ENCODE measurements at regions not wholly inside any gene's neighbourhood (a gene's known extent, or its start where the extent isn't known, plus 50 kb on each side); places are given as distances from the start of the nearest gene placed in this dataset.

DNA sequence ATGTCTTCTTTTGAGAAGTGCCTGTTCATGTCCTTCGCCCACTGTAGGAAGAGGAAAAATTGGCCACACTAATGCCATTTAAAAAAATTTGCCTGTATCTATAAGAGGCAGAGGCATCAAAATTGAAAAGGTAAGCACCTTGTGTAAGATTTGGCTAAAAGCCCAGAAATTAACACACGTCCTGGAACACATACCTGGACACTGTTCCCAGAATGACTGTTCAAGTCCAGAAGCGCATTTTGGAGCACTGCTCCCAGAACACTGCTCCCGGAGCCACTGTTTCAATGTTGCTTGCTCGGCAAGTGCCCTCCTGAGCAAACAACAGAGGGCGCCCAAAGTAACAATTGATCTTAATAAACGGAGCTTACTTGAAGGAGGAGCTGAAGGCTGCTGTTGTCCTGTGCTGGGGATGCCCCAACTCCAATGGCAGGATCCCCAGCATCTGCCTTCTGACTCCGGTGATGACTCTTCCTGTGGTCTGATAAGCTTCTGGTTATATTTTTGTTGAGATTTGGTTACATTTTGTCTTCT, 1958.6 kb downstream of the C4orf33 start:
- Histone ChIP-seq H3K9me3 (ENCODE audit: low read depth, low read length) (no peaks in the 10 kb centered on the region), H3K4me3 (ENCODE audit: insufficient read depth, low read length) (no peak overlapping the region), H3K4me2 (ENCODE audit: insufficient read depth, low read length) (no peak overlapping the region), H3K79me2 (ENCODE audit: insufficient read depth, low read length) (no peaks in the 10 kb centered on the region), H3K4me1 (ENCODE audit: insufficient read depth, low read length) (no peaks in the 10 kb centered on the region), H3K27ac (ENCODE audit: low read depth, low read length) (no peak overlapping the region), H2AFZ (ENCODE audit: low read length) (no peak overlapping the region), H4K20me1 (ENCODE audit: insufficient read depth, low read length) (no peaks in the 10 kb centered on the region), H3K36me3 (ENCODE audit: insufficient read depth, low read length) (no peaks in the 10 kb centered on the region), H3K27me3 (ENCODE audit: insufficient read depth, low read length) (no peaks in the 10 kb centered on the region)
- no peak for DNase-seq (ENCODE audit: insufficient read length, low spot score, missing footprints)
- TF ChIP-seq, protein P1, sequence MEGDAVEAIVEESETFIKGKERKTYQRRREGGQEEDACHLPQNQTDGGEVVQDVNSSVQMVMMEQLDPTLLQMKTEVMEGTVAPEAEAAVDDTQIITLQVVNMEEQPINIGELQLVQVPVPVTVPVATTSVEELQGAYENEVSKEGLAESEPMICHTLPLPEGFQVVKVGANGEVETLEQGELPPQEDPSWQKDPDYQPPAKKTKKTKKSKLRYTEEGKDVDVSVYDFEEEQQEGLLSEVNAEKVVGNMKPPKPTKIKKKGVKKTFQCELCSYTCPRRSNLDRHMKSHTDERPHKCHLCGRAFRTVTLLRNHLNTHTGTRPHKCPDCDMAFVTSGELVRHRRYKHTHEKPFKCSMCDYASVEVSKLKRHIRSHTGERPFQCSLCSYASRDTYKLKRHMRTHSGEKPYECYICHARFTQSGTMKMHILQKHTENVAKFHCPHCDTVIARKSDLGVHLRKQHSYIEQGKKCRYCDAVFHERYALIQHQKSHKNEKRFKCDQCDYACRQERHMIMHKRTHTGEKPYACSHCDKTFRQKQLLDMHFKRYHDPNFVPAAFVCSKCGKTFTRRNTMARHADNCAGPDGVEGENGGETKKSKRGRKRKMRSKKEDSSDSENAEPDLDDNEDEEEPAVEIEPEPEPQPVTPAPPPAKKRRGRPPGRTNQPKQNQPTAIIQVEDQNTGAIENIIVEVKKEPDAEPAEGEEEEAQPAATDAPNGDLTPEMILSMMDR (IDR thresholded peaks at IDR 0.05; ENCODE audit: extremely low read depth, low read depth, low read length), result no peak

DNA sequence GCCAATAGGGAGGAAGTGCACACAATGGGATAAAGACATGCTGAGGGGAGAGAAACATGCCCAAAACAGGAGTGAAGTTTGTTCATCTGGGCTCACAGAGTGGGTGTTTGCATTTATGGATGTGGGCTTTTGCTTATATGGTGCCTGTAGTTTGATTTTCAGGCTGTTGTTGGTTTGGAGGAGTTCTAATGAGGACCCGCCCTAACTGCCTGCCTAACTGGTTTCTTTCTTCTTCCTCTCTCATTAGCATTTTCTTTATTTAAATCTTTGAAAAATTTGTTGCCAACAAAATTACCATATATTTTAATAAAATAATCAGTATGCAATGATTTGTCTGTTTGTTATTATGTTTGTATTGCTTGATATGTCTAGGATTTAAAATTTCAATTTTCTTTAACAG, 1965.8 kb downstream of the C4orf33 start:
- Histone ChIP-seq H3K27me3 (ENCODE audit: insufficient read depth, low read length) (no peaks in the 10 kb centered on the region), H3K27ac (ENCODE audit: low read depth, low read length) (no peak overlapping the region), H3K4me3 (ENCODE audit: insufficient read depth, low read length) (no peak overlapping the region), H3K4me1 (ENCODE audit: insufficient read depth, low read length) (no peaks in the 10 kb centered on the region), H3K9me3 (ENCODE audit: low read depth, low read length) (peaks cover 6% of the 10 kb centered on the region), H2AFZ (ENCODE audit: low read length) (no peak overlapping the region), H4K20me1 (ENCODE audit: insufficient read depth, low read length) (no peaks in the 10 kb centered on the region), H3K79me2 (ENCODE audit: insufficient read depth, low read length) (no peaks in the 10 kb centered on the region), H3K4me2 (ENCODE audit: insufficient read depth, low read length) (no peak overlapping the region), H3K36me3 (ENCODE audit: insufficient read depth, low read length) (no peaks in the 10 kb centered on the region)
- DNase-seq (ENCODE audit: insufficient read length, low spot score, missing footprints), result no peak
- TF ChIP-seq, protein P1 (IDR thresholded peaks at IDR 0.05; ENCODE audit: extremely low read depth, low read depth, low read length), result no peak

DNA sequence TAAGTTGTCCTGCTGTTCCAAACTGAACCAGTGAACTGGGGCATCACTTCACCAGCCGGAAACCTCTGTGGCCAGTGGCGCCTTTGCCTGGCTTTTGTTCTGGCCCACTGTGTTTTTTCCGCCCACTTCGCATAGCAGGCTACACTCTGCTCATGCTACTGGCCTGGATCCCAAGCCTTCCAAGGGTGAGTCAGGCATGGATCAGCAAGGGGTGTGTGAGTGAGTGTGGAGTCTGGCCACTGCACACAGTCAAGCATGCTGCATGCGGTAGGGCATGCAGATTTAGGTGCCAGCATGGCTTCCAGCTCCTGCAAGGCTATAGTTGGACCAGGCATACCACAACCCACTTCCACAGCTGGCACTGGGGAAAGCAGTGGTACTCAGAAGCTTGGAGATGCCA, 1967.9 kb downstream of the C4orf33 start:
- Histone ChIP-seq H2AFZ (ENCODE audit: low read length) (no peak overlapping the region), H3K79me2 (ENCODE audit: insufficient read depth, low read length) (no peaks in the 10 kb centered on the region), H3K36me3 (ENCODE audit: insufficient read depth, low read length) (no peaks in the 10 kb centered on the region), H3K4me2 (ENCODE audit: insufficient read depth, low read length) (no peak overlapping the region), H4K20me1 (ENCODE audit: insufficient read depth, low read length) (no peaks in the 10 kb centered on the region), H3K9me3 (ENCODE audit: low read depth, low read length) (peaks cover 6% of the 10 kb centered on the region), H3K4me3 (ENCODE audit: insufficient read depth, low read length) (no peak overlapping the region), H3K27ac (ENCODE audit: low read depth, low read length) (no peak overlapping the region), H3K27me3 (ENCODE audit: insufficient read depth, low read length) (no peaks in the 10 kb centered on the region), H3K4me1 (ENCODE audit: insufficient read depth, low read length) (no peaks in the 10 kb centered on the region)
- TF ChIP-seq, protein P1 (IDR thresholded peaks at IDR 0.05; ENCODE audit: extremely low read depth, low read depth, low read length), result no peak
- DNase-seq (ENCODE audit: insufficient read length, low spot score, missing footprints), result no peak

DNA sequence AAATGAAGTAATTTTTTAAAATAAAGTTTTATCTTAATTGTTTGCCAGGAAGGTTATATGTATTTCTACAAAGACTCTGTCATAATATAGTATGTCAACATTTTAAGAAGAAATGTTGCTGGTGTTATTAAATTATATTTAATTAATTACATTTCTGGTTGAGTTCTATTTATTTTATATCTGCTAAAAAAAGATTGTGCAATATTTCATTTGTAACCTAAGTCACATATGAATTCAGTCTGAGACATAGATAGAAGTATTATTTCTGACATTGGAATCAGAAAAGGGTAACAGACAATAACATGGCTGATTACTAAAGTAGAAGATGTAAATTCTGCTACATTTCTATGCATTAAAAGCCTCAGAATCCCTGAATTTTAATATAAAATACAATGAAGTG, 1985.1 kb downstream of the C4orf33 start:
- Histone ChIP-seq H3K4me1 (ENCODE audit: insufficient read depth, low read length) (no peaks in the 10 kb centered on the region), H3K79me2 (ENCODE audit: insufficient read depth, low read length) (no peaks in the 10 kb centered on the region), H3K4me3 (ENCODE audit: insufficient read depth, low read length) (no peak overlapping the region), H3K27ac (ENCODE audit: low read depth, low read length) (no peak overlapping the region), H3K36me3 (ENCODE audit: insufficient read depth, low read length) (no peaks in the 10 kb centered on the region), H2AFZ (ENCODE audit: low read length) (no peak overlapping the region), H3K27me3 (ENCODE audit: insufficient read depth, low read length) (no peaks in the 10 kb centered on the region), H4K20me1 (ENCODE audit: insufficient read depth, low read length) (no peaks in the 10 kb centered on the region), H3K4me2 (ENCODE audit: insufficient read depth, low read length) (no peak overlapping the region), H3K9me3 (ENCODE audit: low read depth, low read length) (no peaks in the 10 kb centered on the region)
- TF ChIP-seq, protein P1 (IDR thresholded peaks at IDR 0.05; ENCODE audit: extremely low read depth, low read depth, low read length), result no peak
- DNase-seq (ENCODE audit: insufficient read length, low spot score, missing footprints), result no peak
